ENCODE measurements at regions not wholly inside any gene's neighbourhood (a gene's known extent, or its start where the extent isn't known, plus 50 kb on each side); places are given as distances from the start of the nearest gene placed in this dataset.

GRCh38 chr2:199558156-199558555 lies 100.4 kb upstream of the SATB2 start (continued):
- TF ChIP-seq BRCA1 (IDR thresholded peaks at IDR 0.05; ENCODE audit: low read depth, low read length): no peak
- TF ChIP-seq SP1 (IDR thresholded peaks at IDR 0.05; ENCODE audit: low read depth, low read length): no peak
- TF ChIP-seq SREBF1 (IDR thresholded peaks at IDR 0.05; ENCODE audit: low read length): no peak
- TF ChIP-seq MYC (IDR thresholded peaks at IDR 0.05; ENCODE audit: insufficient read depth, insufficient read length, insufficient replicate concordance, low read length, severe bottlenecking): no peak
- no peak for TF ChIP-seq TCF7 (IDR thresholded peaks at IDR 0.05; ENCODE audit: borderline replicate concordance)
- TF ChIP-seq STAT3 (IDR thresholded peaks at IDR 0.05; ENCODE audit: low read depth, low read length): no peak
- no peak for TF ChIP-seq SIX5 (IDR thresholded peaks at IDR 0.05; ENCODE audit: low read depth, low read length, severe bottlenecking)
- no peak for TF ChIP-seq ZSCAN29 (IDR thresholded peaks at IDR 0.05)
- TF ChIP-seq ZBTB4 (CRISPR knock-in tag; IDR thresholded peaks at IDR 0.05): no peak

DNA sequence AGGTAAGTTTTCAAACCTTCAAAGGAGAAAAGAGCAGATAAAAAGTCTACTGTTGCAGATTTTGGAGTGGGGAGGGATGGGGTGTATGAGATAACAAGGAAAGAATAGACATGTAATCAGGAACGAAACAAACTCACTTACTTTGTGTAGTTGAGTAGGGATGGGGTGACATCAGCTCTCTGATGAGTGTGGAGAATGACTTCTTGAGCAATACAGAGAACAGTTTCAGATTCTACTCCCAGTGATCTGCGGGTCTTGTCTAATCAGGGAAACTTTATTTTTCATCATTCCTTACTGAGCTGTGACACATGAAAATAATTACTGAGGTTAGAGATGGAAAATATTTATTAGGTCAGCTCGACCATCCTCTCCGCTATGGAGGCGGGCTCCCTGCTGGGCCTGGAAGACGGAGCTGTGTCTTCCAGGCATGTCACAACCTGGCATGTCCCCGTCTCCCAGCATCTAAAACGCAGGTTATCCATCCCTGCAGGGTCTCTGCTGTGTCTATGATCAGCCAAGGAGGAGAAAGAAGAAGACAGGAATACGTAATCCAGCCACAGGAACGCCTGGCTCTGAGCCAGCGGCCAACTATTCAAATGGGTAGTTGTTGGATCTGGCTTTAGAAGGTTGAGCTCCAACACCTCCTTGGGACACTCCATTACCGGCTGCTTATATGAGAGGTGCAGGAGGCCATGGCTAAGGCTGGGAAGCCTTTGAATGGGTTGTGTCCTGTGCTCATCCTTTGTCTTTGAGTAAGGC lies 99.0 kb upstream of the SATB2 start:
- ChIA-PET RAD21 (ENCODE audit: unreplicated experiment) (no interaction called here), CTCF (interaction anchor here (1.0 kb wide), 1 partner anchor 37 kb away, joined by 3 read pairs; no protein-coding TSS in a partner anchor), SMC1A (ENCODE audit: uncharacterized antibody, unreplicated experiment) (no interaction called here), POLR2A (no interaction called here)
- no peak overlapping the region for H3K4me3 ChIP-seq
- H3K27ac ChIP-seq (ENCODE audit: control insufficient read depth, insufficient read depth): no peak overlapping the region
- no TSS peak for BruUV-seq (replicated peaks)
- H3K27me3 ChIP-seq (replicated peaks in 1 of 2; ENCODE audit: control insufficient read depth in 2 of 2, insufficient read depth in 2 of 2, low read length in 1 of 2): no peaks in the 10 kb centered on the region; a peak in 1 of 4 replicates
- ATAC-seq (no peak), DNase-seq (ENCODE audit: low read depth, low spot score) (no peak), FAIRE-seq (no peak)
- intact Hi-C loops (cut with micrococcal nuclease; ENCODE audit: unreplicated experiment): no loop called here
- no peaks in the 10 kb centered on the region for H3K79me2 ChIP-seq (ENCODE audit: control insufficient read depth, insufficient read depth, low read length)
- H3K9ac ChIP-seq (ENCODE audit: control insufficient read depth, insufficient read depth, low read length): no peak overlapping the region
- no peak overlapping the region for H3K4me2 ChIP-seq (ENCODE audit: control insufficient read depth, insufficient read depth)
- no peaks in the 10 kb centered on the region for H3K4me1 ChIP-seq (ENCODE audit: control insufficient read depth, insufficient read depth, low read length)
- H2AFZ ChIP-seq (ENCODE audit: control insufficient read depth, low read depth, low read length): no peak overlapping the region
- in situ Hi-C loops (cut with MboI): no loop called here
- no peaks in the 10 kb centered on the region for H3K36me3 ChIP-seq (ENCODE audit: control insufficient read depth in 2 of 2, insufficient read depth in 2 of 2, low read length in 1 of 2)
- H4K20me1 ChIP-seq (ENCODE audit: control insufficient read depth, insufficient read depth): no peaks in the 10 kb centered on the region
- H3K9me3 ChIP-seq (replicated peaks; ENCODE audit: control insufficient read depth, insufficient read depth, low read length): no peaks in the 10 kb centered on the region
- 39% methylated on average over 12 of the region's 12 CpGs for WGBS (ENCODE audit: insufficient coverage, insufficient replicate concordance, low lambda C conversion rate, missing lambda C conversion rate)
- TF ChIP-seq, protein P1, sequence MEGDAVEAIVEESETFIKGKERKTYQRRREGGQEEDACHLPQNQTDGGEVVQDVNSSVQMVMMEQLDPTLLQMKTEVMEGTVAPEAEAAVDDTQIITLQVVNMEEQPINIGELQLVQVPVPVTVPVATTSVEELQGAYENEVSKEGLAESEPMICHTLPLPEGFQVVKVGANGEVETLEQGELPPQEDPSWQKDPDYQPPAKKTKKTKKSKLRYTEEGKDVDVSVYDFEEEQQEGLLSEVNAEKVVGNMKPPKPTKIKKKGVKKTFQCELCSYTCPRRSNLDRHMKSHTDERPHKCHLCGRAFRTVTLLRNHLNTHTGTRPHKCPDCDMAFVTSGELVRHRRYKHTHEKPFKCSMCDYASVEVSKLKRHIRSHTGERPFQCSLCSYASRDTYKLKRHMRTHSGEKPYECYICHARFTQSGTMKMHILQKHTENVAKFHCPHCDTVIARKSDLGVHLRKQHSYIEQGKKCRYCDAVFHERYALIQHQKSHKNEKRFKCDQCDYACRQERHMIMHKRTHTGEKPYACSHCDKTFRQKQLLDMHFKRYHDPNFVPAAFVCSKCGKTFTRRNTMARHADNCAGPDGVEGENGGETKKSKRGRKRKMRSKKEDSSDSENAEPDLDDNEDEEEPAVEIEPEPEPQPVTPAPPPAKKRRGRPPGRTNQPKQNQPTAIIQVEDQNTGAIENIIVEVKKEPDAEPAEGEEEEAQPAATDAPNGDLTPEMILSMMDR (IDR thresholded peaks at IDR 0.05 in 2 of 3, conservative IDR thresholded peaks at IDR 0.05 in 1 of 3; ENCODE audit: control insufficient read depth in 2 of 3, extremely low read depth in 1 of 3, insufficient read depth in 1 of 3, low read depth in 3 of 3, low read length in 3 of 3): no peak
- TF ChIP-seq SUPT20H (IDR thresholded peaks at IDR 0.05; ENCODE audit: borderline replicate concordance, control insufficient read depth, low read depth, low read length) (no peak), RUNX3 (IDR thresholded peaks at IDR 0.05; ENCODE audit: low read length) (no peak), TAF1 (IDR thresholded peaks at IDR 0.05; ENCODE audit: borderline replicate concordance, low read depth, low read length) (no peak), BCL11A (IDR thresholded peaks at IDR 0.05; ENCODE audit: low read depth, low read length) (no peak), BCLAF1 (IDR thresholded peaks at IDR 0.05) (no peak), MEF2A (IDR thresholded peaks at IDR 0.05; ENCODE audit: insufficient read depth, low read depth, low read length) (no peak)
